ENCODE measurements at regions not wholly inside any gene's neighbourhood (a gene's known extent, or its start where the extent isn't known, plus 50 kb on each side); places are given as distances from the start of the nearest gene placed in this dataset.

GRCh38 chr6:163930012-163930411, 515.5 kb downstream of the QKI start:
- no peak for DNase-seq (ENCODE audit: extremely low read depth, low read depth)
- TF ChIP-seq, protein P1, sequence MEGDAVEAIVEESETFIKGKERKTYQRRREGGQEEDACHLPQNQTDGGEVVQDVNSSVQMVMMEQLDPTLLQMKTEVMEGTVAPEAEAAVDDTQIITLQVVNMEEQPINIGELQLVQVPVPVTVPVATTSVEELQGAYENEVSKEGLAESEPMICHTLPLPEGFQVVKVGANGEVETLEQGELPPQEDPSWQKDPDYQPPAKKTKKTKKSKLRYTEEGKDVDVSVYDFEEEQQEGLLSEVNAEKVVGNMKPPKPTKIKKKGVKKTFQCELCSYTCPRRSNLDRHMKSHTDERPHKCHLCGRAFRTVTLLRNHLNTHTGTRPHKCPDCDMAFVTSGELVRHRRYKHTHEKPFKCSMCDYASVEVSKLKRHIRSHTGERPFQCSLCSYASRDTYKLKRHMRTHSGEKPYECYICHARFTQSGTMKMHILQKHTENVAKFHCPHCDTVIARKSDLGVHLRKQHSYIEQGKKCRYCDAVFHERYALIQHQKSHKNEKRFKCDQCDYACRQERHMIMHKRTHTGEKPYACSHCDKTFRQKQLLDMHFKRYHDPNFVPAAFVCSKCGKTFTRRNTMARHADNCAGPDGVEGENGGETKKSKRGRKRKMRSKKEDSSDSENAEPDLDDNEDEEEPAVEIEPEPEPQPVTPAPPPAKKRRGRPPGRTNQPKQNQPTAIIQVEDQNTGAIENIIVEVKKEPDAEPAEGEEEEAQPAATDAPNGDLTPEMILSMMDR (IDR thresholded peaks at IDR 0.05; ENCODE audit: low read depth, low read length, missing control alignments), result no peak
- H3K4me3 ChIP-seq (replicated peaks; ENCODE audit: low read depth, low read length), result no peak overlapping the region

DNA sequence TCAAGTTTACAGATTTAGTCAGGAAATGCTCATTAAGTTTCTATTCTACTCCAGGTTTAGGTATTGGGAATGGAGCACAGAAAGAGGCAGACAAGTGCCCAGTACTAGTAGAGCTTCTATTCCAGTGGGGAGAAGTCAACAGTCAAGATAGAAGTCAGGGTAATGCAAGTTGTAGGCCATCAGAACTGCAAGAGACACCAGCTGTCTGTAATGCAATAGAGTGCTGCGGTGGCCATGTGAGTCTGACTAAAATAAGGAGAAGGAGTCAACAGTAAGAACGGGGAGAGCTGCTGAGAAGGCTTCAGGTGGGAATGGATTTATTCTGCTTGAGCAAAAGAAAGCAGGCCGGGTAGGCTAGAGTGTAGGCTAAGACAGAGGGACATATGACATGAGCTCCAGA, 515.0 kb downstream of the QKI start:
- TF ChIP-seq, protein P1 (IDR thresholded peaks at IDR 0.05; ENCODE audit: low read depth, low read length, missing control alignments), result no peak
- no peak overlapping the region for H3K4me3 ChIP-seq (replicated peaks; ENCODE audit: low read depth, low read length)
- no peak for DNase-seq (ENCODE audit: extremely low read depth, low read depth)

DNA sequence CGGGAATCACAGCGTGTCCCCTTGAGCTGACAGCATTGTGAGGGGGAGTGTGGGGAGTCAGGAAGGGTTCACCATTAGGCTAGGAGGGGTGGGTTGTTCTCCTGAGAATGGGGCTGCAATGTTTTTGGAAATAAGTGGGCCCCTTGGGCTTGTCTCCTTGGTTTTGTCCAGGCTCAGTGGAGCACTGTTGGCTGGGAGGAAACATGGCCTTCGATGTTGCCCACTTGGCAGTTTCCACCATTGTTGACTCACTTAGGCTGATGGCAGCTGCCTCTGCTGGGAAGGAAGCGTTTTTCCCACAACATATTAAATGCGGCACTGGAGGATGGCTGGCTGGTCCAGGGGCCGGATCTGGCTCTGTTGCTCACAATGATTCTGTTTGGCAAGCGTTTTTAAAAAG, 512.1 kb downstream of the QKI start:
- DNase-seq (ENCODE audit: extremely low read depth, low read depth), result peak; percentile 4

DNA sequence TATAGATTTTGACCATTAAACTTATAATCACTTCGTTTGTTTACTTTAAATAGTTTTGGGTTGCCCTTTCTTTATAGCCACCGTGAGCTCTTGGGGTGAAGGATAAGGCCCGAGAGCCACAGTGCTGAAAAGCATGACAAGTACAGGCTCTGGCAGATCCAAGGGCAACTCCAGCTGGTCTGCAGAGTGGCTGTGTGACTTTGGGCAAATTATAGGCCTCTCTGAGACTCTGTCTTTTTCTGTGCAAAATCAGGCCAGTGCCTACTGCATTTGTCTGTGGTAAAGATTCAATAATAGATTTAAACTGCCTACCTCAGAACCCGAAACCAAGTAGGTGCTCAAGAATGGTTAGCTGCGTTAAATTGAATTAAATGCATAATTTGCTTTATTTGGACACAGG, 511.3 kb downstream of the QKI start:
- DNase-seq (ENCODE audit: extremely low read depth, low read depth), result no peak
- TF ChIP-seq, protein P1 (IDR thresholded peaks at IDR 0.05; ENCODE audit: low read depth, low read length, missing control alignments), result no peak
- no peak overlapping the region for H3K4me3 ChIP-seq (replicated peaks; ENCODE audit: low read depth, low read length)

More for the DNA sequence above, 512.1 kb downstream of the QKI start:
- no peak overlapping the region for H3K4me3 ChIP-seq (replicated peaks; ENCODE audit: low read depth, low read length)
- TF ChIP-seq, protein P1 (IDR thresholded peaks at IDR 0.05; ENCODE audit: low read depth, low read length, missing control alignments), result no peak

DNA sequence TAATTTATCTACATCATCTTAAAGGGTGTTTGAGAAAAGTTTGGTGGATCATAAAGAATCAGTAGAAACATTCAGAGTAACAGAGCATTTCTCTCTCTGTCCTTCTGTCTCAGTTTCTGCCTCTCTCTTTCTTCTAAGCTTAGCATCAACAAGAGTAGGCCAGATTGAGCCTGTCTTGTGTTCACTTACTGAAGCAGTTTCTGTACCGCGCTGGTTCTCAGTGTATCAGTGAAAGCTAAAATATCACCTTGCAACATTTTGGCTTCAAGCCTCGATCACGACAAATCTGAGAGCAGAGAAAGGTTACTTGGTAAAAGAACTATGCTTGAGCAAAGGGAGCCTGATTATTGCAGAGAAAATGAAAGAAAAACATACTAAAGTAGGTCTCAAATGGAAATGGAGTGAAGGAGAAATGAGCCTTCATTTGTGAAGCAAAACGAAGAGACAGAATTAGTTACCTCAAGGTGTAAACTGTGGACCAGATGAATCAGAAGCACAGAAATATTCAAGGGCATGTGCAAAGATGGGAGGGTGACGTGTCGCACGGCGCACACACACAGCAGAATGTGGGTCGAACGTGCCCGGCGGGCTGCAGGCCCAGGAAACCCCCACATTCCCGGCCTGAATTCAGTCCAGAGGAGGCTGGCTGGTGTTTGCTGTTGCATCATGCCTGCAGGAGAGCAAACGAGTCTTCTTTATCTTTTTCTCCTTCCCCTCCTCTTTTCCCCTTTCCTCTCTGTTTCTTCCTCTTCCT, 509.3 kb downstream of the QKI start:
- DNase-seq (ENCODE audit: extremely low read depth, low read depth), result no peak
- TF ChIP-seq, protein P1 (IDR thresholded peaks at IDR 0.05; ENCODE audit: low read depth, low read length, missing control alignments), result no peak
- H3K4me3 ChIP-seq (replicated peaks; ENCODE audit: low read depth, low read length), result no peak overlapping the region

DNA sequence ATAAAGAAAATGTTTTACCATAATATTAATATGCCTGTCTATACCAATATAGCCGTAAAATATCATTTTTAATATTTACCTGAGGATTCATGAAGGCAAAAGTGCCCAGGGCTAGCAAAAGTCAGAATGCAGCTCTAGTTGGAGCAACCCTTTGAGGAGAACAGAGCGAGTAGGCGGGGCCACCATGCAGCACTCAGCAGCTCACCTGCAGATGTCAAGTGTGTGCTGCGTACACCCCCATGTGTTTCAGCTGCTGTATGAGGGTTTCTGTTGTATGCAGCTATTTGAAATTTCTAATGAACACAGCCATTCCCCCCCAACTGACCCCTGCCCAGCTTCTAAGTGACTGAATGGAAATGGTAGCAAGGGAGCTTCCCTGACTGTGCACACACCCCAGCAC, 508.0 kb downstream of the QKI start:
- DNase-seq (ENCODE audit: extremely low read depth, low read depth), result no peak
- TF ChIP-seq, protein P1 (IDR thresholded peaks at IDR 0.05; ENCODE audit: low read depth, low read length, missing control alignments), result no peak
- H3K4me3 ChIP-seq (replicated peaks; ENCODE audit: low read depth, low read length), result no peak overlapping the region

DNA sequence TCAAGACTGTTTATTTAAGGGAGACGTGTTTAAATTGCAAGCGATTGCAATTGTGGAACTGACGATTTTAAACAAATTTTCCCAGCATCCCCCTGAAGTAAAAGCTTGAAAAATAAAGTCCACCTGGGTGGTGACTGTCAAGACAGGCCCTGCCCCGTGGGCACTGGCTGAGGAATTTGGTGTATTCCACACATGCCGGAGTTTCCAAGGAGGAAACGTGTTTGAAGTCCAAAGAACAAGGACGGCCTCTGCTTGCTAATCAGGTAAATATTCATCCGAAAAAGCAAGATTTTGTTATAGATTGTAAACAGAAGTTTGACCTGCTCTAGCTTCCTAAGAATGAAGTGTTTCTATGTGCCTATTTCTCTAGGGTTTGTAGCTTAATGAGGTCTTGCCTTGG, 505.1 kb downstream of the QKI start:
- DNase-seq (ENCODE audit: extremely low read depth, low read depth), result no peak
- TF ChIP-seq, protein P1 (IDR thresholded peaks at IDR 0.05; ENCODE audit: low read depth, low read length, missing control alignments), result no peak
- H3K4me3 ChIP-seq (replicated peaks; ENCODE audit: low read depth, low read length), result no peak overlapping the region

Data from HFF-Myc (cell line).